Stimulated activated CD8-positive, alpha-beta memory T cell treated with anti-CD3 and anti-CD28 coated beads, Interleukin-7, amount 100 ng/mL, for 4 hours (primary cell): ENCODE measurements at regions not wholly inside any gene's neighbourhood (a gene's known extent, or its start where the extent isn't known, plus 50 kb on each side); places are given as distances from the start of the nearest gene placed in this dataset.

Experiments
- DNase-seq, 2 donors: peaks; one replicate each; pipeline ENCODE4 v3.0.0-alpha.2; 2020; ENCODE audit warnings: low read depth in 2 of 2

DNA sequence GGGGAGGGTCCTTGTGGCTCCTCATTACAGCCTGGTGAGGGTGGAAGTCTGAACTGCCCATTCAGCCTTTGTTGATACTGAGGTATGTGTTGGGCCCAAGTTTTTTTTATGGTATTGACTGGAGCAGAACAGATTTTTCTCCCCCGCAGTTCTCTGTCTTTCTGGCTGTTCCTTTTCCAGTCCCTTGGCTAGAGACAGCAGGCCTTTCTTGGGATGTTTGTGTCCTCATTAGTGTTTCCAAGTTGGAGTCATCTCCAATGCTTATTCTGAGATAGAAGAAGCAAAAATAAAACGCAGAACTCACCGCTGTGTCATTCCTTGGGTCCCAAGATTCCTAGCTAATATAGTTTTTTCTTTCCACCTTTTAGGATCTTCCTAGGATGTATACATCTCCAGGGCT is 193.3 kb downstream of the RAMP3 start:
- DNase-seq, result no peak

DNA sequence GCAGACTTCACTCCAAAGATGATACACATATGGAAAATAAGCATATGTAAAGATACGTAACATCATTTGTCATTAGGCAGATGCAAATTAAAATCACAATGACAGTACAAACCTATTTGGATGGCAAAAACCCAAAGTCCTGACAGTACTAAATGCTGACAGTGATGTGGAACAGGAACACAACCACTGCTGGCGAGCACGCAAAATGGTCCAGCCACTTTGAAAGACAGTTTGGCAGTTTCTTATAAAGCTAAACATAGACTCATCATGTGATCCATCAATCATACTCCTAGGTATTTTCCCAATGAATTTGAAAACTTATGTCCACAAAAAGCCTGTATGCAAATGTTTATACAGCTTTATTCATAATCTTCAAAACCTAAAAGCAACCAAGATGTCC is 200.7 kb downstream of the RAMP3 start:
- DNase-seq, result no peak

DNA sequence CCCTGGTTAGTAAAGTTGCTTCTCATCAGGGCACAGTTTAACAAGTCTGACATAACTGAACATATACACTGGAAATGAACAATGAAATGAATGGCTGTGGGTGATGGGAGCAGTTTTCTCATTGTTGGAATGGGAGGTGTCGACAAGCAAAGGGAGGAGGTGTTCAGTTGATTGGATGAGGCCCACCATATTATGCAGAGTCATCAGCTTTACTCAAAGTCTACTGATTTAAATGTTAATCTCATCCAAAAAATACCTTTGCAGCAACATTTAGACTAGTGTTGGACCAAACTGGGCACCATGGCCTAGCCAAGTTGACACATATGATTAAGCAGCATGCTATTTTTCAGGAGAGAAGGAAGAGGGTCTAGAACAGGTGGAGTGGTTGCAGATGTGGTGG is 201.7 kb downstream of the RAMP3 start:
- no peak for DNase-seq

GRCh38 chr7:45359776-45360175 is 202.2 kb downstream of the RAMP3 start:
- no peak for DNase-seq

GRCh38 chr7:45363669-45364068 is 206.1 kb downstream of the RAMP3 start:
- no peak for DNase-seq

DNA sequence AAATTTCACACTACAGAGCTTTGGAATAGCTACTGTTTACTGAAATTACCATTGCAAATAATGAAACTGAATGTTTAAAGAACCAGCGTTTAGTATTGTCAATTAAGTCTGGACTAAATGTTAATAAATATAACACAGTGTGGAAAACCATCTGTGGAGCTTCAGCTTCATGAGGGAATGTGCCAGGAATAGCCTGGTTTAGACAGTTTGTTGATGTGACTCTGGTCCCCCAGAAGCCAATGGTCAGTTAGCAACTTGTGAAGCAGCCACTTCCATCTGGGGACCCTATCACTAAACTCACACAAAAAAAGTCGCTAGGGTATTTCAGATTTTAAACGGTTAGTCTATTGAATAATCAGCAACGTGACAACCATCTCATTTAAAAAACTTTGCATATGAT is 207.8 kb downstream of the RAMP3 start:
- DNase-seq, result no peak

DNA sequence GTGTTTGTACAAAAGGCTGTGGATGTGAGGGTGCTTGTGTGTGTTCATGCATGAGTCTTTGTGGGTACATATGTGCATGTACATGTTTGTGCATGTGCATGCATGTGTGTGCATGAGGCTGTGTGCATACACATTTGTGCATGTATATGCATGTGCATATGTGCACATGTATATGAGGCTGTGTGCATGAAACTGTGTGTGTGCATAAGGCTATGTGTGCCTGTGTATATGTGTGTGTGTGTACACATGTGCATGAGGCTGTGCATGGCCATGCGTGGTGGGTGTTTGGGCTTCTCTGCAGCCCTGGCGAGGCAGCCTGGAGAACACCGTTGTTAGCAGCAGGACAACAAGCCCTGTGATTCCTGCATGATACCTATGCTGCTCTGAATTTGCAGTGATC is 207.7 kb upstream of the ADCY1 start:
- no peak for DNase-seq

DNA sequence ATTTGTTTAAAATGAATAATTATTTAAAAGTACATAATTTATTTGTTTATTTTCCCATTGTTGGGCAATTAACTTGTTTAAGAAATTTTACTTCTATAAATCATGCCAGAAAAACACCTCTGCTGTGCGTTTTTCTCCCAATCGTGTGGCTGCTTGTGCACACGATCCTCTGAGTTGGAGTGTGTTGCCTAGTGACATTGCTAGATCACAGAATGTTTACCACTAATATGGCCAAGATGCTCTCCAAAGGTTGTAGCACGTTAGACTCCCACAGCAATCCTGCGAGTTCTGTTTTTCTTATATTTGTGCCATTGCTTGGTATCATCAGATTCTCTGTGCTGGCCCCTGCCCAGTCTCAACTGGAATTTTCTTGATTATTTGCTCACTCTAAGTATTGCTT is 207.1 kb upstream of the ADCY1 start:
- DNase-seq, result no peak

- no peak for DNase-seq
Observed at GRCh38 chr7:45368129-45368807, 205.9 kb upstream of the ADCY1 start.

DNA sequence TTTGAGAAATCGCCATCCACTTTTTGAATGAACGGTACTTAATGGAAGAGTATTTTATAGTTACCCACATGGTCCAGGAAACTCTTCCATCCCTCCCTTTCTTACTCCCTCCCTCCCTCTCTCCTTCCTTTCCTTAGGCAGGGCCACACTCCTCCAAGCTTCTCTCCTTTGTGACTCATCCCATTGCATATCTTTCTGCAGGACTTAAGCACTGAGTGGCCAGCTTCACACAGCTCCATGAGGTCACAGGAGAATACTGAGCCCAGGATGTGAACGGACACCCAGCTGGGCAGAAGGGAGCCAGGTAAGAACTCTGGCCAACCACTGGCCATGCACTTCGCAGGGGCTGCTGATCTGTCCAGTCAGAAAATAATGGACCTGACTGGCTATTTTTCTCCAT is 189.7 kb upstream of the ADCY1 start:
- DNase-seq, result no peak

DNA sequence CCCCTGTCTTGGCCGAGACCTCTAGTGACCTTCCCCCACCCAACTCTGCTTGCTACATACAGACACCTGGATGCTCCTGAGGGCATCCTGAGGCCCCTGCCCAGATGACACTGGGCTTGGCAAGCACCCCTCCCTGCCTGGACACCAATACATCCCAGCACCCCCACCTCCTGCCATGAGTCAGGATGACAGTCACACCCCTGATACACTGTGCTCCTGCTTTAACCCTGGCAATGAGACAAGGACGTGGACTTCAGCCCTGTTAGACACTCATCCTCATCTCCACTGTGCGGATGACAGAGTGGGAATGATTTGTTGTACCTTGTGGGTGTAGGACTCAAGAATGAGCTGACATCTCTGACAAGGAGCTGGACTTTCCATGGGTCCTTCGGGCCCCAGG is 186.3 kb upstream of the ADCY1 start:
- DNase-seq, result no peak

DNA sequence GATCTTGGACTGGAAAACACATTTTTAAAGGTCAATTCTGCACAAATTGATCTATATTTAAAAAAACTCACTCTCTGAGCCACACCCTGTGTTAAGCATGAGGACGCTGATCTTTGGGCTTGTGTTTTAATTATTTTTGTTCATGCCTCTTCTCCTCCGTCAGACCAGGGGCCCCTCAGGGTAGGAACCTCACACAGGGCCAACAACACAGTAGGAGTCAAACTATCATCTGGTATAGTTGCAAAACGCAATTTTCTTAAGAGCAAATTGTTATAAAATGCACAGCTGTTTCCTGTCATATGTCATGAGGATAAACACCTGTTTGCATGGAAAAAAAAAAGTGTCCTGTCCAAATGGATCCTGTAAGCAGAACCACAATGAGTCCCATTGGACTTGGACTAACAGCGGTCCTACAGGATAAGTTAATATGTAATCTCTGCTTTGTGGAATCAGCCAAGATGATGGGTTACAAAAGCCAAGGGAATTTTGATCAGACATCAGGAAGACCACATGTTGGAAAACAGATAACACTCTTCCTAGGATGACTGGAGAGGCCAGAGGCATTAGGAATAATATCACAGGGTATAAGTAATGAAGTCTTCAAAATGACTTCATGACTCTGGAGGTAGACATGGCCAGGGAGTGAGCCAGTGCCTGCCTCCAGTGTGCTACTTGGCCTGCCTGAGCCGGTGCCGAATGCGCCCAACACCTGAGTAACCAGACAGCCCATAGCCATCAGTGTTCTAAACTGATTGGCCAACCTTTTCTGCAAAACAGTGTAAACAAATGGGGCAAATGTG is 184.9 kb upstream of the ADCY1 start:
- no peak for DNase-seq

GRCh38 chr7:45390180-45390579 is 184.0 kb upstream of the ADCY1 start:
- DNase-seq, result no peak

- no peak for DNase-seq
Observed at GRCh38 chr7:45390731-45391130, 183.4 kb upstream of the ADCY1 start.

GRCh38 chr7:45391618-45392451 is 182.3 kb upstream of the ADCY1 start:
- no peak for DNase-seq

GRCh38 chr7:45394117-45394708 is 180.0 kb upstream of the ADCY1 start:
- no peak for DNase-seq

- DNase-seq, result no peak
Observed at GRCh38 chr7:45399069-45399468, 175.1 kb upstream of the ADCY1 start.

GRCh38 chr7:45400680-45401079 is 173.5 kb upstream of the ADCY1 start:
- DNase-seq, result no peak

DNA sequence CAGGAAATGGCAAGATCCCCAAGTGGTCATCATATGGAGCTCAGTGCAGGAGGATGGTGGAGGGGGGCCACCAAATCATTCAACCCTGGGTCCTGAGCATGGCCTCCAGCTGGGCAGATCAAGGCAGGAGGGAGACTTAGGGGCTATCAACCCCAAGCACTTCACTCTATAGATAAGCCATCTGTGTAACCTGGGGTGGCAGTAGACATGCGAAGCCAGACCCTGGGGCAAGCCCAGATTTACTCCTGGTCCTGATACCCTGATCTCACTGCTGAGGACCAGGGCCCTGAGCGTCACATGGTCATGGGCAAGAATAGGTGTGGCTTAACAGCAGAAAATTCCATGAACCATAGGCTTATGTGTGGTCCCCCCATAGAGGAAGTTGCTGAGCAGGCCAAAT is 173.0 kb upstream of the ADCY1 start:
- DNase-seq, result no peak

DNA sequence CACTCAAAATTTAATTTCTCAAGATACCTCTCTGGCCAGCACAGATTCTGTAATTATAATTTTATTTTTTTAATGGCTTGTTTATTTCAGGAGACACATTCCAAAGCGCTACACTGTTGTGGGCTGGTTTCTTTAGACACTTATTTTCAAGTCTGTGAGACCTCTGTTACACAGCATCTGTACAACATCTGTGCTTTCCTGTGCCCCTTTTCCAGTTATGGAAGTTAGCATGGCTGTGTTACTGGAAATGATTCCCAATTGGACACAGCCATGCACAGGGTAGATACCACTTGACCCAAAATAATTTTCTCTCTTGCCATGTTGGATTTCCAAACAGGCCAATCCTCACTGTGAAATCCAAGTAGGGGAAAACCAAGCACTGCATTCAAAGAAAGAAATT is 172.3 kb upstream of the ADCY1 start:
- DNase-seq, result no peak

DNA sequence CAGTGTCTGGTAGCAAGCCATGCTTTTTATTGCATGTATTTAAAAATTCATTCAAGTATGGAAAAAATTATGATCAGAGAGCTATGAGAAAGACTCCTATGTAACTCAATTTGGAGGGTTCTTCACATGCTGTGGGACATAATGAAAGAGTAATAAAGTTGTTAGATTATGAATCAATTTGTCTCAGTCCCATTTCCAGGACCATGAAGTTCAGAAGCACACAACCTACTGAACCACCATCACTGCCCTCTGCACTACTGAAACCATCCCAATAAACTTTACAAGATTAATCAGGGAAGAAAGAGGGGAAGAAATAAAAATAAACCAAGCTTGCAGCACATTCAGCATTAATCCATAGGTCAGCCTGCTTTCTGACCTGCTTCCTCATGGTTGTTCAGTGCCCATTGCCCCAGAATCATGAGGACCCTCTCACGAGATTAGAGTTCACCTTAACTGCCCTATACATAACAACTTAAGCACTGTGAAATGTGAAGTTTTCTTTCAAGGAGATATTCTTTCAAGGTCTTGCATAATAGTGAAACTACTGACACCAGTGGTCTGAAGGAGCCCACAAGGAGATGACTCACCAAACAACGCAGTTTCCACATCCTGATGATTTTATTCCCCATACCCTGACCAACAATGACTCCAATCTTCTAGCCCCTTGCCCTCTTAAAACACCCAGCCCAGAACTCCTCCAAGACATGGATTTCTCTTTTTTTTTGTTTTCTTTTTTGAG is 171.5 kb upstream of the ADCY1 start:
- no peak for DNase-seq

- DNase-seq, result no peak
Observed at GRCh38 chr7:45404622-45405021, 169.5 kb upstream of the ADCY1 start.
